ENCODE measurements at regions not wholly inside any gene's neighbourhood (a gene's known extent, or its start where the extent isn't known, plus 50 kb on each side); places are given as distances from the start of the nearest gene placed in this dataset.

DNA sequence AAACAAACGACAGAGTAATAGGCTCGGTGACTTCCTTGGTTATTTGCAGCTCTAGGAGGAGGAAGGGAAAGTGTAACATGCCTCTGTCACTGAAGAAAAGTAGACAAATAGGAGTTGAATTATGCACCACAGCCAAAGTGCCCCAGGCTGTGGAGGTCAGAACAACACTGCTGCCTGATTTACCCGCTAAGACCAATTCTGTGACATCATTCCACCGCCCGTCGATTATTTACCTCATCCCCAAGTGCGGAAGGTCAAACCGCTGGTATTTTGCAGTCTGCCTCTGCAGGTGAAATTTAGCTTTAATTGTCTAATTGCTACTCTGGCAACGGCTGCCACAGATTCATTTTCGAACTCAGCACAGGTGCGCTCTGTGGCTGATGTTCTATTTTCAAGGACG, 106.3 kb upstream of the PRICKLE2 start:
- TF ChIP-seq, protein P1, sequence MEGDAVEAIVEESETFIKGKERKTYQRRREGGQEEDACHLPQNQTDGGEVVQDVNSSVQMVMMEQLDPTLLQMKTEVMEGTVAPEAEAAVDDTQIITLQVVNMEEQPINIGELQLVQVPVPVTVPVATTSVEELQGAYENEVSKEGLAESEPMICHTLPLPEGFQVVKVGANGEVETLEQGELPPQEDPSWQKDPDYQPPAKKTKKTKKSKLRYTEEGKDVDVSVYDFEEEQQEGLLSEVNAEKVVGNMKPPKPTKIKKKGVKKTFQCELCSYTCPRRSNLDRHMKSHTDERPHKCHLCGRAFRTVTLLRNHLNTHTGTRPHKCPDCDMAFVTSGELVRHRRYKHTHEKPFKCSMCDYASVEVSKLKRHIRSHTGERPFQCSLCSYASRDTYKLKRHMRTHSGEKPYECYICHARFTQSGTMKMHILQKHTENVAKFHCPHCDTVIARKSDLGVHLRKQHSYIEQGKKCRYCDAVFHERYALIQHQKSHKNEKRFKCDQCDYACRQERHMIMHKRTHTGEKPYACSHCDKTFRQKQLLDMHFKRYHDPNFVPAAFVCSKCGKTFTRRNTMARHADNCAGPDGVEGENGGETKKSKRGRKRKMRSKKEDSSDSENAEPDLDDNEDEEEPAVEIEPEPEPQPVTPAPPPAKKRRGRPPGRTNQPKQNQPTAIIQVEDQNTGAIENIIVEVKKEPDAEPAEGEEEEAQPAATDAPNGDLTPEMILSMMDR (IDR thresholded peaks at IDR 0.05) = no peak

DNA sequence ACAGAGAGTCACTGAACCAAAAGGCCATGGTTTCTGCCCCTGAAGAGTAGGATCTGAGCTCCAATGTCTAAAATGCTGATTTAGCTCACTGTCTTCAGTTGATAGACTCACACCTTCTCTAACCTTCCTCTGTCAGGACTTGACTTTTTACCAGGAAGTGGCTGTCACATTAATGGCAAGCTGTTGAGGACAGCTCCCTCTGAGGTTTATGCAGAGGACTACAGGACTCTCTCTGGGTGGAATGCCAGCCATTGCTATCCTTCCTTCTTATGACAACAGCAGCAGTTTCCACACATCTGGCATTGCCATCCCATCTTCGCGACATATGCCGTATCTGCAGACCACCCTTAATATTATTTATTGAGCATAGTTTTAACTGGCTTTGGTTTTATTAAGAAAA, 103.8 kb upstream of the PRICKLE2 start:
- H3K9me3 ChIP-seq (ENCODE audit: control insufficient read depth, low read length) = no peaks in the 10 kb centered on the region
- H3K79me2 ChIP-seq = no peaks in the 10 kb centered on the region
- no peaks in the 10 kb centered on the region for H3K27me3 ChIP-seq (ENCODE audit: control insufficient read depth, insufficient read depth, low read length)
- no peak overlapping the region for H3K4me3 ChIP-seq (ENCODE audit: low read depth, low read length)
- TF ChIP-seq, protein P1 (IDR thresholded peaks at IDR 0.05) = no peak
- no peak overlapping the region for H3K4me2 ChIP-seq (ENCODE audit: low read length)
- no peaks in the 10 kb centered on the region for H3K36me3 ChIP-seq (ENCODE audit: control insufficient read depth, insufficient read depth, low read length)
- H2AFZ ChIP-seq = no peak overlapping the region
- no peak overlapping the region for H3K9ac ChIP-seq
- no peak overlapping the region for H3K27ac ChIP-seq
- H3K4me1 ChIP-seq = no peaks in the 10 kb centered on the region

More for the DNA sequence above, 106.3 kb upstream of the PRICKLE2 start:
- Histone ChIP-seq H2AFZ (no peak overlapping the region), H3K4me2 (ENCODE audit: low read length) (no peak overlapping the region), H3K9ac (no peak overlapping the region), H3K36me3 (ENCODE audit: control insufficient read depth, insufficient read depth, low read length) (no peaks in the 10 kb centered on the region), H3K4me3 (ENCODE audit: low read depth, low read length) (no peak overlapping the region), H3K27me3 (ENCODE audit: control insufficient read depth, insufficient read depth, low read length) (no peaks in the 10 kb centered on the region), H3K4me1 (no peaks in the 10 kb centered on the region), H3K79me2 (no peaks in the 10 kb centered on the region), H3K9me3 (ENCODE audit: control insufficient read depth, low read length) (no peaks in the 10 kb centered on the region), H3K27ac (no peak overlapping the region)

DNA sequence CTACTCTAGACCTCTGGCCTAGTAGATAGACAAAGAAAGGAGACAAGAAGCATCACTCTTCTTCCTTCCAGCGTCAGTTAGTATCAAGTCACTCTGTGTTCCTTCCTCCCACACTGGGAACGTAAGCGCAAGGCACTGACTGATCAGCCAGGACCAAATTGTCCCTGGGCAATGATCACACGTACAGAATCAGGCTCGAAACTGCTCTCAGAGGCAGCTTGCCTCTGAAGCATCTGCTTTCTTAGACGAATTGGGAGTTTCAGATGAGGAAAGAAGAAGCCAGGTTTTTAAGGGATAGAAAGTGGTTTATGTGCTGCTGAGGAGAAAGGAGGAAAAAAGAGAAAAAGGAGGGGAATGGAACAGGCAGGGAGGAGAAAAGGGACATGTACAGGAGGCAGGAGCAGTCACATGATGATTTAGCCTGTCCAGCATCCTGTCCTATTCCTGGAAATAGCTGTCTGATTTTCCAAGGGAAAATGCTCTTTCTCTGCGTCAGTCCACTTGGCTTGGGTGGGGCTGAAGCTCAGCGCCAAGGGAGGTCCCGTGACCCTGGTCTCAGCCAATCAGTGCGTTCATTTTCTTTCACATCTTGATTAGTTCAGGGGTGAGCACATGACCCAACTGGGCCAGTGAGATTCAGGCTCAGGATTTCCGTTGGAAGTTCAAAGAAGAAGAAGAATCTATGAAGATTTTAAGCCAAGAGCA, 102.0 kb upstream of the PRICKLE2 start:
- no peaks in the 10 kb centered on the region for H3K79me2 ChIP-seq
- no peak overlapping the region for H3K4me2 ChIP-seq (ENCODE audit: low read length)
- no peak overlapping the region for H3K9ac ChIP-seq
- H3K4me1 ChIP-seq = no peaks in the 10 kb centered on the region
- peak overlapping the region; percentile 71 for H3K27ac ChIP-seq
- H3K9me3 ChIP-seq (ENCODE audit: control insufficient read depth, low read length) = no peaks in the 10 kb centered on the region
- no peak overlapping the region for H2AFZ ChIP-seq
- H3K27me3 ChIP-seq (ENCODE audit: control insufficient read depth, insufficient read depth, low read length) = no peaks in the 10 kb centered on the region
- no peaks in the 10 kb centered on the region for H3K36me3 ChIP-seq (ENCODE audit: control insufficient read depth, insufficient read depth, low read length)
- TF ChIP-seq, protein P1 (IDR thresholded peaks at IDR 0.05) = no peak
- no peak overlapping the region for H3K4me3 ChIP-seq (ENCODE audit: low read depth, low read length)

DNA sequence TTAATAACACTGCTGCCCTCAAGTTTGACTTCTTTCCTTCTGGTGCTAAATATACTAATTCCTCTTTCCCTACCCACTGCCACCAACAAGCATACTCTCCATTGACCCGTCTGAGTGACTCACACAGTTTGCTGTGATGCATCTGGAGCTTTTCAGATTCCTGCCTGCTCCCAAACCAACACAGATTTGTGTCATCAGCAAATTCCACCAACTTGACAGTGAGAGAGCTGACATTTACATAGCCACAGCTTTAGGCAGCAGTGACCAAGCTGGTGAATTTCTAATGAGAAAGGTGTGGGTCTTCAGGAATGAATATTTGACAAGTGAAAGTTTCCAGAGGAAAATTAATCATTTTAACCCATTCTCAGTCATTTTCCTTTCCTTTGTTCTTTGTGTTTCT, 96.5 kb upstream of the PRICKLE2 start:
- Histone ChIP-seq H3K4me3 (ENCODE audit: low read depth, low read length) (no peak overlapping the region), H3K27me3 (ENCODE audit: control insufficient read depth, insufficient read depth, low read length) (no peaks in the 10 kb centered on the region), H3K27ac (no peak overlapping the region), H3K9me3 (ENCODE audit: control insufficient read depth, low read length) (no peaks in the 10 kb centered on the region), H3K4me2 (ENCODE audit: low read length) (no peak overlapping the region), H3K79me2 (no peaks in the 10 kb centered on the region), H2AFZ (no peak overlapping the region), H3K9ac (no peak overlapping the region), H3K4me1 (no peaks in the 10 kb centered on the region), H3K36me3 (ENCODE audit: control insufficient read depth, insufficient read depth, low read length) (no peaks in the 10 kb centered on the region)
- TF ChIP-seq, protein P1 (IDR thresholded peaks at IDR 0.05) = no peak

DNA sequence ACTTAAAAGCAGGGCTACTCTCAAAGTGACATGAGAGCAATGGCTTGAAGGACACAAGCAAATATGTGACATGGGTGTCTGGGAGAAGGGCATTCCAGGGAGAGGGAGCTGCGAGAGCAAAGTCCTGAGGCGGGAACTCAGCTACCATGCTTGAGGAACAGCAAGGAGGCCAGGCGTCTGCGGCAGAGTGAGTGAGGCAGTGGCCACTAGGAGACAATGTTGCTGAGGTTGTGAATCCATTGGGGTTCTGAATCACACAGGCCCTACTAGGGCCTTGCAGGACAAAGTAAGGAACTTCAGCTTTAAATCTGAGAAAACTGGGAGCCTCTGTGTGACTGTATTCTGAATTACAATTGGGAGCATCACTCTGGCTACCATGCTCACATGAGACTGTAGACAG, 94.1 kb upstream of the PRICKLE2 start:
- Histone ChIP-seq H3K4me2 (ENCODE audit: low read length) (no peak overlapping the region), H3K79me2 (no peaks in the 10 kb centered on the region), H3K4me1 (no peaks in the 10 kb centered on the region), H3K27ac (no peak overlapping the region), H2AFZ (no peak overlapping the region), H3K27me3 (ENCODE audit: control insufficient read depth, insufficient read depth, low read length) (no peaks in the 10 kb centered on the region), H3K36me3 (ENCODE audit: control insufficient read depth, insufficient read depth, low read length) (no peaks in the 10 kb centered on the region), H3K9me3 (ENCODE audit: control insufficient read depth, low read length) (no peaks in the 10 kb centered on the region), H3K4me3 (ENCODE audit: low read depth, low read length) (no peak overlapping the region), H3K9ac (no peak overlapping the region)
- TF ChIP-seq, protein P1 (IDR thresholded peaks at IDR 0.05) = no peak
